ENCODE measurements at regions not wholly inside any gene's neighbourhood (a gene's known extent, or its start where the extent isn't known, plus 50 kb on each side); places are given as distances from the start of the nearest gene placed in this dataset.

DNA sequence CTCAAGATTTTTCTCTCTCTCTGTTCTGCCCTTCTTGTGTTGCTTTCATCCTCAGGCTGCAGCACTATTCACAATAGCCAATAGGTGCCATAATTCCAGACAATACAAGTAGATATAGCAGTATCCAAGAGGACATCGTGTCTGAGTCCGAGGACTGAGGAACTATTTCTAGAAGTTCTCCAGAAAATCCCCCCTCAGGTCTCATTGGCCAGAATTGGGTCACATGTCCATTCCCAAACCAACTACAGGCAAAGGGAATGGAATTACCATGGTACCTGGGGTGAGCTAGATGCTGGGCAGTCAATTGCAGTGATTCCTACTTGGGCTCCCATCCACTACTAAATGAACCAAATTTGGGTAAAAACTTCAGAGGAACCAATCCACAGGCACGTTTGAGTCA, 301.9 kb upstream of the RASGEF1B start:
- Histone ChIP-seq H3K36me3 (ENCODE audit: control insufficient read depth, insufficient read depth, low read length) (no peaks in the 10 kb centered on the region), H3K27ac (ENCODE audit: low read length) (no peak overlapping the region), H3K4me1 (ENCODE audit: control insufficient read depth, insufficient read depth, low read length) (no peaks in the 10 kb centered on the region), H3K27me3 (ENCODE audit: control insufficient read depth, insufficient read depth, low read length) (no peaks in the 10 kb centered on the region), H3K9me3 (ENCODE audit: control insufficient read depth, insufficient read depth, low read depth, low read length) (no peaks in the 10 kb centered on the region), H3K4me3 (ENCODE audit: low read depth in 2 of 2, low read length in 2 of 2) (no peak overlapping the region)
- in situ Hi-C loops (cut with HindIII; ENCODE audit: low pct_unique_long_range_greater_than_20kb, low sequenced_read_pairs) = no loop called here
- ChIA-PET CTCF (no interaction called here), POLR2A (no interaction called here)
- ATAC-seq = no peak
- no TSS peak for BruUV-seq (replicated peaks)
- DNase-seq (ENCODE audit: low read depth, low spot score) = no peak
- intact Hi-C loops (cut with micrococcal nuclease; ENCODE audit: unreplicated experiment) = no loop called here
- TF ChIP-seq, protein P1, sequence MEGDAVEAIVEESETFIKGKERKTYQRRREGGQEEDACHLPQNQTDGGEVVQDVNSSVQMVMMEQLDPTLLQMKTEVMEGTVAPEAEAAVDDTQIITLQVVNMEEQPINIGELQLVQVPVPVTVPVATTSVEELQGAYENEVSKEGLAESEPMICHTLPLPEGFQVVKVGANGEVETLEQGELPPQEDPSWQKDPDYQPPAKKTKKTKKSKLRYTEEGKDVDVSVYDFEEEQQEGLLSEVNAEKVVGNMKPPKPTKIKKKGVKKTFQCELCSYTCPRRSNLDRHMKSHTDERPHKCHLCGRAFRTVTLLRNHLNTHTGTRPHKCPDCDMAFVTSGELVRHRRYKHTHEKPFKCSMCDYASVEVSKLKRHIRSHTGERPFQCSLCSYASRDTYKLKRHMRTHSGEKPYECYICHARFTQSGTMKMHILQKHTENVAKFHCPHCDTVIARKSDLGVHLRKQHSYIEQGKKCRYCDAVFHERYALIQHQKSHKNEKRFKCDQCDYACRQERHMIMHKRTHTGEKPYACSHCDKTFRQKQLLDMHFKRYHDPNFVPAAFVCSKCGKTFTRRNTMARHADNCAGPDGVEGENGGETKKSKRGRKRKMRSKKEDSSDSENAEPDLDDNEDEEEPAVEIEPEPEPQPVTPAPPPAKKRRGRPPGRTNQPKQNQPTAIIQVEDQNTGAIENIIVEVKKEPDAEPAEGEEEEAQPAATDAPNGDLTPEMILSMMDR (IDR thresholded peaks at IDR 0.05) = no peak
- no peak for TF ChIP-seq POLR2AphosphoS5 (IDR thresholded peaks at IDR 0.05; ENCODE audit: low read depth, low read length)
- TF ChIP-seq, protein P2, sequence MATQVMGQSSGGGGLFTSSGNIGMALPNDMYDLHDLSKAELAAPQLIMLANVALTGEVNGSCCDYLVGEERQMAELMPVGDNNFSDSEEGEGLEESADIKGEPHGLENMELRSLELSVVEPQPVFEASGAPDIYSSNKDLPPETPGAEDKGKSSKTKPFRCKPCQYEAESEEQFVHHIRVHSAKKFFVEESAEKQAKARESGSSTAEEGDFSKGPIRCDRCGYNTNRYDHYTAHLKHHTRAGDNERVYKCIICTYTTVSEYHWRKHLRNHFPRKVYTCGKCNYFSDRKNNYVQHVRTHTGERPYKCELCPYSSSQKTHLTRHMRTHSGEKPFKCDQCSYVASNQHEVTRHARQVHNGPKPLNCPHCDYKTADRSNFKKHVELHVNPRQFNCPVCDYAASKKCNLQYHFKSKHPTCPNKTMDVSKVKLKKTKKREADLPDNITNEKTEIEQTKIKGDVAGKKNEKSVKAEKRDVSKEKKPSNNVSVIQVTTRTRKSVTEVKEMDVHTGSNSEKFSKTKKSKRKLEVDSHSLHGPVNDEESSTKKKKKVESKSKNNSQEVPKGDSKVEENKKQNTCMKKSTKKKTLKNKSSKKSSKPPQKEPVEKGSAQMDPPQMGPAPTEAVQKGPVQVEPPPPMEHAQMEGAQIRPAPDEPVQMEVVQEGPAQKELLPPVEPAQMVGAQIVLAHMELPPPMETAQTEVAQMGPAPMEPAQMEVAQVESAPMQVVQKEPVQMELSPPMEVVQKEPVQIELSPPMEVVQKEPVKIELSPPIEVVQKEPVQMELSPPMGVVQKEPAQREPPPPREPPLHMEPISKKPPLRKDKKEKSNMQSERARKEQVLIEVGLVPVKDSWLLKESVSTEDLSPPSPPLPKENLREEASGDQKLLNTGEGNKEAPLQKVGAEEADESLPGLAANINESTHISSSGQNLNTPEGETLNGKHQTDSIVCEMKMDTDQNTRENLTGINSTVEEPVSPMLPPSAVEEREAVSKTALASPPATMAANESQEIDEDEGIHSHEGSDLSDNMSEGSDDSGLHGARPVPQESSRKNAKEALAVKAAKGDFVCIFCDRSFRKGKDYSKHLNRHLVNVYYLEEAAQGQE (IDR thresholded peaks at IDR 0.05; ENCODE audit: insufficient read depth in 1 of 2, low read depth in 2 of 2, low read length in 1 of 2) = no peak

DNA sequence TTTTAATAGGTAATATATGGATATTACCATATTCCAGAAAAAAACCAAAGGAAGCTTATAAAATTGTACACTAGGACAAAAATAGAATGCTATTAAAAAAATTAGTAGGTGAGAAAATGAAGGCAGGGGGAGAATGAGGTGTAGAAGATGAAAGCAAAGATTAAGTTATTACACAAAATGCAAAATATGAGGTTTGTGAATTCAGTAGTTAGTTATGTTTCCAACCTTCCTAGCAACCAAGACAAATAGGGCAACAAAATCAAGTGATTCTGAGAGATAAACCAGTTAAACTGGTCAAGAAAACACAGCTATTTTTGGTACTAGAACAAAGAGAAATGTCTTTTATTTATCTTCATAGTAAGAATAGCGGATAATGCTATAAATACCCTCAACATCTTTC, 300.0 kb upstream of the RASGEF1B start:
- CTCF ChIA-PET = no interaction called here
- H3K9me3 ChIP-seq (ENCODE audit: control insufficient read depth, insufficient read depth, low read depth, low read length) = no peaks in the 10 kb centered on the region
- DNase-seq (ENCODE audit: low read depth, low spot score) (no peak), ATAC-seq (no peak)
- intact Hi-C loops (cut with micrococcal nuclease; ENCODE audit: unreplicated experiment) (no loop called here), in situ Hi-C loops (cut with HindIII; ENCODE audit: low pct_unique_long_range_greater_than_20kb, low sequenced_read_pairs) (no loop called here)
- no peak overlapping the region for H3K27ac ChIP-seq (ENCODE audit: low read length)
- H3K4me1 ChIP-seq (ENCODE audit: control insufficient read depth, insufficient read depth, low read length) = no peaks in the 10 kb centered on the region
- TF ChIP-seq, protein P1 (IDR thresholded peaks at IDR 0.05) = no peak
- TF ChIP-seq, protein P2 (IDR thresholded peaks at IDR 0.05; ENCODE audit: insufficient read depth in 1 of 2, low read depth in 2 of 2, low read length in 1 of 2) = no peak
- no peak for TF ChIP-seq POLR2AphosphoS5 (IDR thresholded peaks at IDR 0.05; ENCODE audit: low read depth, low read length)
- TF ChIP-seq SIN3A (IDR thresholded peaks at IDR 0.05; ENCODE audit: borderline replicate concordance, insufficient read depth, low read depth, low read length) = no peak
- TF ChIP-seq TCF7L2 (IDR thresholded peaks at IDR 0.05; ENCODE audit: low read depth, low read length) = no peak
- H3K4me3 ChIP-seq (ENCODE audit: low read depth in 2 of 2, low read length in 2 of 2) = no peak overlapping the region
- POLR2A ChIA-PET = no interaction called here
- no peaks in the 10 kb centered on the region for H3K36me3 ChIP-seq (ENCODE audit: control insufficient read depth, insufficient read depth, low read length)
- no TSS peak for BruUV-seq (replicated peaks)
- H3K27me3 ChIP-seq (ENCODE audit: control insufficient read depth, insufficient read depth, low read length) = no peaks in the 10 kb centered on the region

Data from Panc1 (cell line).